WTC11 (cell line): ENCODE measurements at regions not wholly inside any gene's neighbourhood (a gene's known extent, or its start where the extent isn't known, plus 50 kb on each side); places are given as distances from the start of the nearest gene placed in this dataset.

Experiments
- ATAC-seq: fragments of 200-7000 bp; cut with Tn5 transposase; 2 replicates; pipeline ENCODE4 v1.10.0; 2021; ENCODE audit warnings: mild to moderate bottlenecking, moderate library complexity
- CTCF ChIA-PET: fragments of 300-600 bp; sonication (Branson Sonifier 250); formaldehyde crosslinking; loops from one replicate; lab custom pipeline; 2021; ENCODE audit warnings: antibody characterized with exemption; lab: Charles Lee
- POLR2A ChIA-PET: fragments of 350-600 bp; sonication (Branson Sonifier 250); formaldehyde crosslinking; loops from one replicate; lab custom pipeline; 2021; ENCODE audit warnings: antibody characterized with exemption; lab: Charles Lee
- DNase-seq: peaks from one replicate; pipeline ENCODE4 v3.0.0; 2021; ENCODE audit warnings: low spot score
- H3K27ac Mint-ChIP-seq: 2 replicates; pipeline ENCODE4 v1.8.0; 2021; ENCODE audit warnings: mixed read lengths
- H3K27me3 Mint-ChIP-seq: 2 replicates; pipeline ENCODE4 v1.8.0; 2021; ENCODE audit warnings: low read depth, mild to moderate bottlenecking, moderate library complexity, mixed read lengths
- H3K36me3 Mint-ChIP-seq: 2 replicates; pipeline ENCODE4 v1.8.0; 2021; ENCODE audit warnings: mixed read lengths
- H3K4me1 Mint-ChIP-seq: 2 replicates; pipeline ENCODE4 v1.8.0; 2022; ENCODE audit warnings: mixed read lengths
- H3K4me3 Mint-ChIP-seq: 2 replicates; pipeline ENCODE4 v1.8.0; 2021; ENCODE audit warnings: mild to moderate bottlenecking, moderate library complexity, mixed read lengths
- H3K9me3 Mint-ChIP-seq: 2 replicates; pipeline ENCODE4 v1.8.0; 2021; ENCODE audit warnings: mixed read lengths
- ATF3 ChIP-seq: sonication (generic); formaldehyde crosslinking; conservative IDR thresholded peaks from 2 replicates; pipeline ENCODE4 v1.8.1; 2022; ENCODE audit warnings: mild to moderate bottlenecking, missing genetic modification reagents
- E2F4 ChIP-seq: sonication (generic); formaldehyde crosslinking; IDR thresholded peaks from 2 replicates; pipeline ENCODE4 v1.8.1; 2022; ENCODE audit warnings: low read depth, mild to moderate bottlenecking, moderate library complexity, missing genetic modification reagents, borderline replicate concordance
- E2F5 ChIP-seq: sonication (generic); formaldehyde crosslinking; IDR thresholded peaks from 2 replicates; pipeline ENCODE4 v1.8.1; 2022; ENCODE audit warnings: mild to moderate bottlenecking, moderate library complexity, missing genetic modification reagents
- EMX1 ChIP-seq: fragments of 250-450 bp; sonication (Bioruptor Pico); IDR thresholded peaks from 2 replicates; pipeline ENCODE4 v1.8.0; 2021; ENCODE audit warnings: mild to moderate bottlenecking
- FOXJ3 ChIP-seq: sonication (generic); formaldehyde crosslinking; IDR thresholded peaks from 2 replicates; pipeline ENCODE4 v1.9.0; 2021; ENCODE audit warnings: missing genetic modification reagents, mild to moderate bottlenecking, borderline replicate concordance
- FOXP1 ChIP-seq: sonication (generic); formaldehyde crosslinking; IDR thresholded peaks from 2 replicates; pipeline ENCODE4 v1.8.0; 2022; ENCODE audit warnings: missing genetic modification reagents, mild to moderate bottlenecking, moderate library complexity, borderline replicate concordance
- GABPB1 ChIP-seq: sonication (generic); formaldehyde crosslinking; IDR thresholded peaks from 2 replicates; pipeline ENCODE4 v1.8.1; 2023; ENCODE audit warnings: mild to moderate bottlenecking, missing genetic modification reagents
- HMGXB4 ChIP-seq: sonication (generic); formaldehyde crosslinking; IDR thresholded peaks from 2 replicates; pipeline ENCODE4 v1.8.1; 2023; ENCODE audit warnings: mild to moderate bottlenecking, moderate library complexity, missing genetic modification reagents
- JAZF1 ChIP-seq: fragments of 250-450 bp; sonication (Bioruptor Pico); IDR thresholded peaks from 2 replicates; pipeline ENCODE4 v1.9.0; 2021; ENCODE audit warnings: moderate library complexity, mild to moderate bottlenecking, inconsistent platforms
- MYBL2 ChIP-seq: sonication (generic); formaldehyde crosslinking; IDR thresholded peaks from 2 replicates; pipeline ENCODE4 v1.8.1; 2023; ENCODE audit warnings: mild to moderate bottlenecking, moderate library complexity, missing genetic modification reagents
- NR3C1 ChIP-seq: sonication (generic); formaldehyde crosslinking; conservative IDR thresholded peaks from 2 replicates; pipeline ENCODE4 v1.8.1; 2023; ENCODE audit warnings: low read depth, mild to moderate bottlenecking, missing genetic modification reagents
- PRRX2 ChIP-seq: fragments of 250-450 bp; sonication (Bioruptor Pico); IDR thresholded peaks from 2 replicates; pipeline ENCODE4 v1.8.0; 2021; ENCODE audit warnings: mild to moderate bottlenecking
- SMAD3 ChIP-seq: sonication (generic); formaldehyde crosslinking; IDR thresholded peaks from 2 replicates; pipeline ENCODE4 v1.8.0; 2022; ENCODE audit warnings: missing genetic modification reagents, mild to moderate bottlenecking, borderline replicate concordance
- SOX15 ChIP-seq: fragments of 250-450 bp; sonication (Bioruptor Pico); IDR thresholded peaks from 2 replicates; pipeline ENCODE4 v1.9.0; 2021; ENCODE audit warnings: mild to moderate bottlenecking
- USF1 ChIP-seq: sonication (generic); formaldehyde crosslinking; IDR thresholded peaks from 2 replicates; pipeline ENCODE4 v1.8.0; 2022; ENCODE audit warnings: mild to moderate bottlenecking, missing genetic modification reagents
- USF2 ChIP-seq: sonication (generic); formaldehyde crosslinking; IDR thresholded peaks from 2 replicates; pipeline ENCODE4 v1.8.1; 2023; ENCODE audit warnings: mild to moderate bottlenecking, missing genetic modification reagents, moderate library complexity
- ZNF219 ChIP-seq: sonication (generic); formaldehyde crosslinking; IDR thresholded peaks from 2 replicates; pipeline ENCODE4 v1.8.0; 2023; ENCODE audit warnings: missing genetic modification reagents, mild to moderate bottlenecking, borderline replicate concordance
- ZNF671 ChIP-seq: fragments of 250-450 bp; sonication (Bioruptor Pico); IDR thresholded peaks from 2 replicates; pipeline ENCODE4 v1.8.0; 2021; ENCODE audit warnings: mild to moderate bottlenecking

- peaks cover 45% of the 10 kb centered on the region for H3K4me1 Mint-ChIP-seq
- ChIA-PET CTCF (interaction anchor here (0.6 to 4.7 kb wide), 10 partner anchors 10 to 521 kb away, joined by 3 to 41 read pairs (median 4); partner anchors contain the start of gene SPO11), POLR2A (no interaction called here)
- ATAC-seq (peak; percentile 83), DNase-seq (peak; percentile 57)
- peaks cover 17% of the 10 kb centered on the region for H3K9me3 Mint-ChIP-seq
- no peaks in the 10 kb centered on the region for H3K36me3 Mint-ChIP-seq
- H3K4me3 Mint-ChIP-seq, result peak overlapping the region; percentile 77
- H3K27me3 Mint-ChIP-seq, result peaks cover 55% of the 10 kb centered on the region
- no peak for TF ChIP-seq NR3C1 (CRISPR knock-in tag)
- peak; percentile 92 for TF ChIP-seq USF1 (CRISPR knock-in tag)
- TF ChIP-seq USF2 (CRISPR knock-in tag), result peak; percentile 92
- no peak for TF ChIP-seq FOXJ3 (CRISPR knock-in tag)
- peak overlapping the region; percentile 92 for H3K27ac Mint-ChIP-seq
These were observed 195.1 kb downstream of the BMP7 start for GRCh38 chr20:57071283-57071731.

- Mint-ChIP-seq H3K36me3 (no peaks in the 10 kb centered on the region), H3K27ac (no peak overlapping the region), H3K4me1 (peaks cover 37% of the 10 kb centered on the region), H3K4me3 (peak overlapping the region; percentile 77; the same call in 1 of the 2 replicates), H3K27me3 (peaks cover 55% of the 10 kb centered on the region), H3K9me3 (peaks cover 24% of the 10 kb centered on the region)
- DNase-seq (no peak), ATAC-seq (no peak)
- TF ChIP-seq SOX15 (CRISPR knock-in tag), result no peak
- no peak for TF ChIP-seq JAZF1 (CRISPR knock-in tag)
- TF ChIP-seq EMX1 (CRISPR knock-in tag), result no peak
- no peak for TF ChIP-seq E2F4 (CRISPR knock-in tag)
- no peak for TF ChIP-seq USF1 (CRISPR knock-in tag)
- no peak for TF ChIP-seq HMGXB4 (CRISPR knock-in tag)
- TF ChIP-seq GABPB1 (CRISPR knock-in tag), result no peak
- no peak for TF ChIP-seq MYBL2
- no peak for TF ChIP-seq PRRX2 (CRISPR knock-in tag)
- TF ChIP-seq ZNF671, result no peak
- TF ChIP-seq FOXJ3 (CRISPR knock-in tag), result no peak
- TF ChIP-seq ZNF219 (CRISPR knock-in tag), result no peak
- ChIA-PET CTCF (interaction anchor here (1.0 to 4.7 kb wide), 7 partner anchors 11 to 522 kb away, joined by 3 to 41 read pairs (median 4); partner anchors contain the start of gene SPO11), POLR2A (no interaction called here)
These were observed 194.4 kb downstream of the BMP7 start for GRCh38 chr20:57071954-57072583.

GRCh38 chr20:57073402-57073801 lies 193.0 kb downstream of the BMP7 start:
- Mint-ChIP-seq H3K36me3 (no peaks in the 10 kb centered on the region), H3K9me3 (peaks cover 33% of the 10 kb centered on the region), H3K27me3 (peaks cover 50% of the 10 kb centered on the region), H3K27ac (no peak overlapping the region), H3K4me1 (peaks cover 25% of the 10 kb centered on the region), H3K4me3 (no peak overlapping the region)
- DNase-seq (no peak), ATAC-seq (no peak)
- ChIA-PET CTCF (interaction anchor here (0.7 to 4.7 kb wide), 3 partner anchors 12 to 256 kb away, joined by 3 to 41 read pairs (median 3); partner anchors contain the start of gene SPO11), POLR2A (no interaction called here)
- TF ChIP-seq E2F5 (CRISPR knock-in tag) (no peak), GABPB1 (CRISPR knock-in tag) (no peak), FOXP1 (CRISPR knock-in tag) (no peak), HMGXB4 (CRISPR knock-in tag) (no peak), SMAD3 (CRISPR knock-in tag) (no peak), ATF3 (no peak), SOX15 (CRISPR knock-in tag) (no peak)
